T-helper 1 cell treated with Interleukin-12 subunit alpha and Interleukin-12 subunit beta and Interleukin-4 antibody, amounts not matched to agents 30 μg/mL and 1 μg/mL, for 36 hours (primary cell): ENCODE measurements at regions not wholly inside any gene's neighbourhood (a gene's known extent, or its start where the extent isn't known, plus 50 kb on each side); places are given as distances from the start of the nearest gene placed in this dataset.

Source experiments
- H3K27ac Mint-ChIP-seq: one replicate; pipeline ENCODE4 v1.8.0; 2021; ENCODE audit warnings: mild to moderate bottlenecking, mixed read lengths
- H3K27me3 Mint-ChIP-seq: one replicate; pipeline ENCODE4 v1.8.0; 2021; ENCODE audit warnings: low read depth, mixed read lengths
- H3K36me3 Mint-ChIP-seq: one replicate; pipeline ENCODE4 v1.8.0; 2021; ENCODE audit warnings: low read depth, mixed read lengths
- H3K4me1 Mint-ChIP-seq: one replicate; pipeline ENCODE4 v1.8.0; 2021; ENCODE audit warnings: low read depth, mixed read lengths
- H3K4me3 Mint-ChIP-seq: one replicate; pipeline ENCODE4 v1.8.0; 2021; ENCODE audit warnings: mild to moderate bottlenecking, moderate library complexity, mixed read lengths
- H3K9me3 Mint-ChIP-seq: one replicate; pipeline ENCODE4 v1.8.0; 2021; ENCODE audit warnings: mixed read lengths

GRCh38 chr9:36750630-36751029 is 177.9 kb downstream of the MELK start:
- Mint-ChIP-seq H3K9me3 (no peaks in the 10 kb centered on the region), H3K4me1 (no peaks in the 10 kb centered on the region), H3K4me3 (no peak overlapping the region)

DNA sequence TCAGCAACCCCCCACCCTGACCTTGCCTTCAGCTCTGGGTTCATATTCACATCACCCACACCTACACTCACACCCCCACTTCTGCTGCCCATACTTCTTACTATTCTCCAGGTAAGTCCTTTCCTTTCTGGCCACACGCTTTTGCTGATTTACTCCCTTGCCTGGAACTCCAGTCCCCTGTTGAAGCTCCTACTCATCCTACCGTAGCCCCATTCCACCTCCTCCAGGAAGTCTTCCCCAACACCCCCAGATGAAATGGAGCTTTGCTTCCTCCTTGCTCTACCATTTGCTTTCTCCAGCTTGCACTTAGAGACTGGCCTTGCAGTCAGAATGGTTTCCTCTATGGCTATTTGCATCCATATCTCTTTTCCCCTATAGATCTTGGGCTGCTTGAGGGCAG is 182.3 kb downstream of the MELK start:
- Mint-ChIP-seq H3K27me3 (peaks cover 11% of the 10 kb centered on the region), H3K4me1 (no peaks in the 10 kb centered on the region), H3K9me3 (no peaks in the 10 kb centered on the region)

More at GRCh38 chr9:36750630-36751029, 177.9 kb downstream of the MELK start:
- Mint-ChIP-seq H3K27ac (no peak overlapping the region), H3K36me3 (no peaks in the 10 kb centered on the region), H3K27me3 (peaks cover 22% of the 10 kb centered on the region)

GRCh38 chr9:36759141-36759540 is 186.4 kb downstream of the MELK start:
- H3K4me3 Mint-ChIP-seq, result no peak overlapping the region
- no peaks in the 10 kb centered on the region for H3K36me3 Mint-ChIP-seq
- no peaks in the 10 kb centered on the region for H3K4me1 Mint-ChIP-seq
- peaks cover 7% of the 10 kb centered on the region for H3K27me3 Mint-ChIP-seq
- H3K9me3 Mint-ChIP-seq, result no peaks in the 10 kb centered on the region
- no peak overlapping the region for H3K27ac Mint-ChIP-seq

More for the DNA sequence above, 182.3 kb downstream of the MELK start:
- no peaks in the 10 kb centered on the region for H3K36me3 Mint-ChIP-seq
- H3K4me3 Mint-ChIP-seq, result no peak overlapping the region
- H3K27ac Mint-ChIP-seq, result no peak overlapping the region

GRCh38 chr9:36759976-36760375 is 187.3 kb downstream of the MELK start:
- Mint-ChIP-seq H3K4me3 (no peak overlapping the region), H3K27ac (no peak overlapping the region), H3K27me3 (peaks cover 7% of the 10 kb centered on the region), H3K9me3 (no peaks in the 10 kb centered on the region), H3K36me3 (no peaks in the 10 kb centered on the region), H3K4me1 (no peaks in the 10 kb centered on the region)

GRCh38 chr9:36760667-36761420 is 188.1 kb downstream of the MELK start:
- Mint-ChIP-seq H3K9me3 (no peaks in the 10 kb centered on the region), H3K4me1 (peaks cover 2% of the 10 kb centered on the region), H3K27me3 (no peaks in the 10 kb centered on the region), H3K27ac (no peak overlapping the region), H3K36me3 (no peaks in the 10 kb centered on the region), H3K4me3 (no peak overlapping the region)

GRCh38 chr9:36762958-36763357 is 190.3 kb downstream of the MELK start:
- Mint-ChIP-seq H3K36me3 (no peaks in the 10 kb centered on the region), H3K9me3 (no peaks in the 10 kb centered on the region), H3K27me3 (peaks cover 5% of the 10 kb centered on the region), H3K4me1 (peaks cover 2% of the 10 kb centered on the region), H3K27ac (no peak overlapping the region), H3K4me3 (no peak overlapping the region)

GRCh38 chr9:36763778-36764177 is 191.1 kb downstream of the MELK start:
- Mint-ChIP-seq H3K27ac (no peak overlapping the region), H3K36me3 (no peaks in the 10 kb centered on the region), H3K9me3 (no peaks in the 10 kb centered on the region), H3K27me3 (peaks cover 6% of the 10 kb centered on the region), H3K4me3 (no peak overlapping the region), H3K4me1 (peaks cover 2% of the 10 kb centered on the region)

DNA sequence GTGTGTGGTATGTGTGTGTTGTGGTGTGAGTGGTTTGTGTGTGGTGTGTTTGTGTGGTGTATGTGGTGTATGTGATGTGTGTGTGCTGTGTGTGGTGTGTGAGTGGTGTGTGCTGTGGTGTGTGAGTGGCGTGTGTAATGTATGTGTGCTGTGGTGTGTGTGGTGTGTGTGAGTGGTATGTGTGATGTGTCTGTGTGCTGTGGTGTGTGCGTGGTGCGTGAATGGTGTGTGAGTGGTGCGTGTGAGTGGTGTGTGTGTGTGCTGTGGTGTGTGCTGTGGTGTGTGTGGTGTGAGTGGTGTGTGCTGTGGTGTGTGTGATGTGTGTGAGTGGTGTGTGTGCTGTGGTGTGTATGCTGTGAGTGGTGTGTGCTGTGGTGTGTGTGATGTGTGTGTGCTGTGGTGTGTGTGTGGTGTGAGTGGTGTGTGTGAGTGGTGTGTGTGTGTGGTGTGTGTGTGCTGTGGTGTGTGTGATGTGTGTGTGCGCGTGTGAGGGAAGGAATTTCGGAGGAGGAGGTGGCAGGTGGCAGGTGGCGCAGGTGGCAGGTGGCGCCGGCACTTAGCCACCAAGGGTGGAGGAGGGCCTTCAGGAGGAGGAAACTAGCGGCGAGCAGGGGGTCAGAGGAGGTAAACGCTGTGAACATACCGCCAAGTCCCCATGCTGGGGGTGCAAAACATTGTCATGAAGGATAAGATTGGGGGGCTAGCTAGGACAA is 191.8 kb downstream of the MELK start:
- H3K27me3 Mint-ChIP-seq, result peaks cover 9% of the 10 kb centered on the region
- peaks cover 2% of the 10 kb centered on the region for H3K4me1 Mint-ChIP-seq

GRCh38 chr9:36765077-36765390 is 192.3 kb downstream of the MELK start:
- peaks cover 9% of the 10 kb centered on the region for H3K27me3 Mint-ChIP-seq
- H3K36me3 Mint-ChIP-seq, result no peaks in the 10 kb centered on the region
- H3K4me3 Mint-ChIP-seq, result no peak overlapping the region
- peaks cover 2% of the 10 kb centered on the region for H3K4me1 Mint-ChIP-seq
- no peak overlapping the region for H3K27ac Mint-ChIP-seq
- H3K9me3 Mint-ChIP-seq, result no peaks in the 10 kb centered on the region

More for the DNA sequence above, 191.8 kb downstream of the MELK start:
- H3K27ac Mint-ChIP-seq, result no peak overlapping the region
- H3K36me3 Mint-ChIP-seq, result no peaks in the 10 kb centered on the region
- H3K4me3 Mint-ChIP-seq, result no peak overlapping the region
- no peaks in the 10 kb centered on the region for H3K9me3 Mint-ChIP-seq

GRCh38 chr9:36765468-36766341 is 193.0 kb downstream of the MELK start:
- H3K4me3 Mint-ChIP-seq, result peak overlapping the region; percentile 70
- H3K27me3 Mint-ChIP-seq, result peaks cover 12% of the 10 kb centered on the region
- no peak overlapping the region for H3K27ac Mint-ChIP-seq
- no peaks in the 10 kb centered on the region for H3K9me3 Mint-ChIP-seq
- no peaks in the 10 kb centered on the region for H3K36me3 Mint-ChIP-seq
- peaks cover 2% of the 10 kb centered on the region for H3K4me1 Mint-ChIP-seq

GRCh38 chr9:36768677-36769076 is 196.0 kb downstream of the MELK start:
- peaks cover 2% of the 10 kb centered on the region for H3K4me1 Mint-ChIP-seq
- H3K27ac Mint-ChIP-seq, result no peak overlapping the region
- H3K27me3 Mint-ChIP-seq, result peaks cover 12% of the 10 kb centered on the region
- no peak overlapping the region for H3K4me3 Mint-ChIP-seq
- H3K36me3 Mint-ChIP-seq, result no peaks in the 10 kb centered on the region
- H3K9me3 Mint-ChIP-seq, result no peaks in the 10 kb centered on the region

GRCh38 chr9:36770025-36770424 is 197.3 kb downstream of the MELK start:
- Mint-ChIP-seq H3K27ac (no peak overlapping the region), H3K4me1 (peaks cover 2% of the 10 kb centered on the region), H3K4me3 (no peak overlapping the region), H3K36me3 (no peaks in the 10 kb centered on the region), H3K27me3 (peaks cover 12% of the 10 kb centered on the region), H3K9me3 (no peaks in the 10 kb centered on the region)

GRCh38 chr9:36772449-36773403 is 200.0 kb downstream of the MELK start:
- no peaks in the 10 kb centered on the region for H3K9me3 Mint-ChIP-seq
- no peaks in the 10 kb centered on the region for H3K36me3 Mint-ChIP-seq
- peaks cover 7% of the 10 kb centered on the region for H3K27me3 Mint-ChIP-seq
- no peak overlapping the region for H3K27ac Mint-ChIP-seq
- H3K4me3 Mint-ChIP-seq, result no peak overlapping the region
- no peaks in the 10 kb centered on the region for H3K4me1 Mint-ChIP-seq

DNA sequence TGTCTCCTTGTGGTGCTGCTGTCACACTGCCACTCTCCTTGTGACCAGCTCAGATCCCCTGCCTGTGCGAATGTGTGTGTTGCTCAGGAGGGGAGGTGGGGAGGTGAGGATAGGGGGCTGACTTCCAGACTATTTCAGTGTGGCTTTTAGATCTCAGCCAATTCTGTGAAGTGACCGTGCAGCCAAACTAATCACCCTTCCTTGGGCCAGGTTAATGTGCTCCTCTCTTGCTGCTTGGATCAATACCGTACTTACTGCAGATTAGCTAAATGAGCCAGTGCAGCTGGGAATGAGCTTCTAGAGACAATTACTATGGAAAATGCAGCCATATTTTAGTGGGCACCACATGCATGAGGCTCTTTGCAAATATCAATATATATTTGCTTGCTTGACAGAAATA is 206.0 kb downstream of the MELK start:
- H3K27ac Mint-ChIP-seq, result no peak overlapping the region
- peaks cover 13% of the 10 kb centered on the region for H3K27me3 Mint-ChIP-seq
- H3K4me1 Mint-ChIP-seq, result no peaks in the 10 kb centered on the region
- H3K36me3 Mint-ChIP-seq, result no peaks in the 10 kb centered on the region
- no peaks in the 10 kb centered on the region for H3K9me3 Mint-ChIP-seq
- H3K4me3 Mint-ChIP-seq, result no peak overlapping the region
